GM23248 (cell line): ENCODE measurements at regions not wholly inside any gene's neighbourhood (a gene's known extent, or its start where the extent isn't known, plus 50 kb on each side); places are given as distances from the start of the nearest gene placed in this dataset.

Experiments used
- EZH2 ChIP-seq: fragments of 200-600 bp; sonication (generic); IDR thresholded peaks from 2 replicates; pipeline ENCODE4 v1.6.1; 2018; ENCODE audit warnings: antibody characterized with exemption, mild to moderate bottlenecking; ENCODE audit not compliant: insufficient read depth, poor library complexity, severe bottlenecking
- EZH2phosphoT487 ChIP-seq: fragments of 200-600 bp; sonication (generic); IDR thresholded peaks from 2 replicates; pipeline ENCODE4 v1.6.1; 2018; ENCODE audit warnings: antibody characterized with exemption, moderate library complexity, mild to moderate bottlenecking, low read depth; ENCODE audit not compliant: insufficient read depth

- TF ChIP-seq EZH2phosphoT487: no peak
- TF ChIP-seq EZH2: no peak
These were observed 141.6 kb upstream of the CPSF6 start for GRCh38 chr12:69097619-69098368.
